Endothelial cell of umbilical vein (primary cell): ENCODE measurements at regions not wholly inside any gene's neighbourhood (a gene's known extent, or its start where the extent isn't known, plus 50 kb on each side); places are given as distances from the start of the nearest gene placed in this dataset.

Experiments
- BruUV-seq: library from RNA; stranded (reverse); fragments of 400-500 nt; replicated peaks from 2 replicates; lab custom pipeline; 2021; lab: Mats Ljungman, UMichigan
- CTCF ChIA-PET: fragments of 300-600, 350-600 bp; sonication (Branson Sonifier 250); formaldehyde crosslinking; loops from one replicate; lab custom pipeline; 2021; ENCODE audit warnings: antibody characterized with exemption, inconsistent platforms; lab: Charles Lee
- POLR2A ChIA-PET: fragments of 300-600, 350-600 bp; sonication (Branson Sonifier 250); formaldehyde crosslinking; loops from one replicate; lab custom pipeline; 2021; ENCODE audit warnings: antibody characterized with exemption, inconsistent platforms; lab: Charles Lee
- DNase-seq: peaks from one replicate; pipeline ENCODE4 v3.0.0-alpha.2; 2011; ENCODE audit warnings: low read depth, low spot score
- FAIRE-seq: peaks from 2 replicates; lab custom pipeline; 2011; peaks lifted over from hg19 to GRCh38; lab: Jason Lieb, UNC
- H2AFZ ChIP-seq: 2 replicates; pipeline ENCODE4 v1.6.0; 2012; ENCODE audit warnings: low read depth, low read length, control low read depth, inconsistent platforms
- H3K27ac ChIP-seq: 2 replicates; pipeline ENCODE4 v1.5.1; 2011; ENCODE audit warnings: low read depth, mild to moderate bottlenecking, control low read depth, low read length, moderate library complexity; ENCODE audit not compliant: insufficient read depth
- H3K27me3 ChIP-seq, 2 experiments: 2 replicates each; pipeline versions ENCODE4 v1.6.0 to v1.6.1; 2011; ENCODE audit warnings: low read length in 2 of 2, mixed read lengths in 1 of 2; ENCODE audit not compliant: control insufficient read depth in 2 of 2, insufficient read depth in 2 of 2
- H3K36me3 ChIP-seq, 2 experiments: 2 replicates in 1 of 2; 3 replicates in 1 of 2; pipeline ENCODE4 v1.5.1; 2011; ENCODE audit warnings: low read length in 2 of 2, mild to moderate bottlenecking in 1 of 2, moderate library complexity in 1 of 2; ENCODE audit not compliant: control insufficient read depth in 2 of 2, insufficient read depth in 2 of 2; ENCODE audit errors: extremely low read depth in 1 of 2
- H3K4me1 ChIP-seq: 3 replicates; pipeline ENCODE4 v1.5.1; 2011; ENCODE audit warnings: mild to moderate bottlenecking, low read length; ENCODE audit not compliant: control insufficient read depth, insufficient read depth; ENCODE audit errors: extremely low read depth
- H3K4me2 ChIP-seq: 2 replicates; pipeline ENCODE4 v1.6.1; 2011; ENCODE audit warnings: low read length, control low read depth, mixed read lengths; ENCODE audit not compliant: insufficient read depth
- H3K4me3 ChIP-seq, 3 experiments: fragments of 200-600 bp in 1 of 3; sonication (generic), shearing (Covaris generic) in 1 of 3; replicated peaks in 1 of 3; 2 replicates each; pipeline ENCODE4 v1.5.1; 2011 to 2016; ENCODE audit warnings: control low read depth in 3 of 3, low read length in 3 of 3, mild to moderate bottlenecking in 2 of 3, inconsistent platforms in 1 of 3, low read depth in 1 of 3, moderate library complexity in 1 of 3; ENCODE audit not compliant: insufficient read depth in 1 of 3
- H3K79me2 ChIP-seq: 2 replicates; pipeline ENCODE4 v1.6.0; 2012; ENCODE audit warnings: low read length, inconsistent platforms; ENCODE audit not compliant: control insufficient read depth, insufficient read depth
- H3K9ac ChIP-seq: replicated peaks from 2 replicates; pipeline ENCODE3; 2011; ENCODE audit warnings: low read length, control low read depth; ENCODE audit not compliant: insufficient read depth; ENCODE audit errors: extremely low read depth
- H3K9me1 ChIP-seq: replicated peaks from 3 replicates; pipeline ENCODE4 v1.6.0; 2011; ENCODE audit warnings: mild to moderate bottlenecking, low read length; ENCODE audit not compliant: control insufficient read depth, insufficient read depth; ENCODE audit errors: extremely low read depth
- H3K9me3 ChIP-seq: replicated peaks from 2 replicates; pipeline ENCODE4 v1.5.1; 2012; ENCODE audit warnings: low read length, inconsistent platforms; ENCODE audit not compliant: control insufficient read depth, insufficient read depth
- H4K20me1 ChIP-seq: replicated peaks from 2 replicates; pipeline ENCODE3; 2011; ENCODE audit warnings: mild to moderate bottlenecking, low read length; ENCODE audit not compliant: control insufficient read depth, insufficient read depth; ENCODE audit errors: extremely low read depth
- CTCF ChIP-seq, 2 donors: IDR thresholded peaks; 1 replicate in 1 of 2; 2 replicates in 1 of 2; pipeline ENCODE4 v1.5.1; 2011; ENCODE audit warnings: low read length in 2 of 2, mild to moderate bottlenecking in 2 of 2, moderate library complexity in 2 of 2, control low read depth in 1 of 2, inconsistent platforms in 1 of 2, low read depth in 1 of 2; ENCODE audit not compliant: insufficient read depth in 1 of 2; ENCODE audit errors: extremely low read depth in 1 of 2
- EZH2 ChIP-seq: IDR thresholded peaks from 2 replicates; pipeline ENCODE4 v1.6.1; 2012; ENCODE audit warnings: borderline replicate concordance, low read depth, mild to moderate bottlenecking, moderate library complexity, low read length, inconsistent platforms; ENCODE audit not compliant: severe bottlenecking
- GATA2 ChIP-seq: IDR thresholded peaks from 2 replicates; pipeline ENCODE4 v1.7.0; 2011; ENCODE audit warnings: low read depth, mild to moderate bottlenecking, moderate library complexity, mixed read lengths, low read length; ENCODE audit not compliant: insufficient read length, insufficient read depth
- JUN ChIP-seq: IDR thresholded peaks from 2 replicates; pipeline ENCODE4 v1.6.1; 2011; ENCODE audit warnings: borderline replicate concordance, low read depth; ENCODE audit not compliant: insufficient read length, insufficient read depth
- MAX ChIP-seq: IDR thresholded peaks from 2 replicates; pipeline ENCODE4 v1.6.1; 2011; ENCODE audit not compliant: insufficient read depth, insufficient read length
- MYC ChIP-seq: IDR thresholded peaks from one replicate; pipeline ENCODE4 v1.6.1; 2011; ENCODE audit warnings: mild to moderate bottlenecking, low read depth, low read length
- POLR2A ChIP-seq: IDR thresholded peaks from 2 replicates; pipeline ENCODE4 v1.6.1; 2012; ENCODE audit warnings: low read depth, mild to moderate bottlenecking, control low read depth, low read length
- POLR2AphosphoS5 ChIP-seq: IDR thresholded peaks from 2 replicates; pipeline ENCODE4 v1.6.1; 2012; ENCODE audit warnings: low read depth, mild to moderate bottlenecking, control low read depth, low read length, moderate library complexity; ENCODE audit not compliant: insufficient read depth
- dilution Hi-C: fragments of 300-500 bp; cut with MboI; formaldehyde crosslinking; loops from one replicate; pipeline ENCODE4 v1.15.0; 2019; ENCODE audit warnings: low sequenced_read_pairs; ENCODE audit not compliant: extremely low pct_ligation_motif_present
- intact Hi-C: fragments of 100-400 bp; cut with micrococcal nuclease; formaldehyde crosslinking; loops from one replicate; pipeline ENCODE4 v1.10.0; 2022

GRCh38 chr4:180640193-180640592 is 1603.0 kb upstream of the TENM3 start:
- Histone ChIP-seq H3K27ac (no peak overlapping the region), H3K9me1 (no peaks in the 10 kb centered on the region), H3K4me1 (no peaks in the 10 kb centered on the region), H3K4me2 (no peak overlapping the region), H3K4me3 (no peak overlapping the region), H3K36me3 (no peaks in the 10 kb centered on the region), H3K9ac (no peak overlapping the region), H2AFZ (no peak overlapping the region), H3K9me3 (peaks cover 3% of the 10 kb centered on the region), H3K79me2 (no peaks in the 10 kb centered on the region), H4K20me1 (no peaks in the 10 kb centered on the region), H3K27me3 (no peaks in the 10 kb centered on the region)
- no peak for DNase-seq
- CTCF ChIA-PET: no interaction called here
- POLR2A ChIA-PET: no interaction called here
- BruUV-seq: no TSS peak
- intact Hi-C loops: no loop called here
- FAIRE-seq: no peak
- no peak for TF ChIP-seq POLR2A
- TF ChIP-seq CTCF (IDR thresholded peaks at IDR 0.05; ENCODE audit: extremely low read depth in 1 of 2, insufficient read depth in 1 of 2, low read depth in 1 of 2, low read length in 2 of 2): no peak
- dilution Hi-C loops: no loop called here

- no peaks in the 10 kb centered on the region for H3K36me3 ChIP-seq
- POLR2A ChIA-PET: no interaction called here
- CTCF ChIA-PET: no interaction called here
- DNase-seq (no peak), FAIRE-seq (no peak)
- no peak for TF ChIP-seq POLR2A
- TF ChIP-seq GATA2: no peak
- TF ChIP-seq MYC: no peak
- no peak for TF ChIP-seq JUN
- TF ChIP-seq MAX: no peak
- no peak for TF ChIP-seq EZH2
- TF ChIP-seq POLR2AphosphoS5: no peak
- no peaks in the 10 kb centered on the region for H3K27me3 ChIP-seq
- no peak overlapping the region for H3K4me3 ChIP-seq
- dilution Hi-C loops: no loop called here
- H2AFZ ChIP-seq: no peak overlapping the region
- no peaks in the 10 kb centered on the region for H3K79me2 ChIP-seq
- BruUV-seq: no TSS peak
- no peaks in the 10 kb centered on the region for H3K9me1 ChIP-seq
- intact Hi-C loops: no loop called here
- H3K4me2 ChIP-seq: no peak overlapping the region
- H4K20me1 ChIP-seq: no peaks in the 10 kb centered on the region
- H3K9ac ChIP-seq: no peak overlapping the region
- no peak overlapping the region for H3K27ac ChIP-seq
- no peaks in the 10 kb centered on the region for H3K4me1 ChIP-seq
- peaks cover 3% of the 10 kb centered on the region for H3K9me3 ChIP-seq
Observed at GRCh38 chr4:180641495-180641894, 1601.7 kb upstream of the TENM3 start.
